ENCODE measurements at regions not wholly inside any gene's neighbourhood (a gene's known extent, or its start where the extent isn't known, plus 50 kb on each side); places are given as distances from the start of the nearest gene placed in this dataset.

DNA sequence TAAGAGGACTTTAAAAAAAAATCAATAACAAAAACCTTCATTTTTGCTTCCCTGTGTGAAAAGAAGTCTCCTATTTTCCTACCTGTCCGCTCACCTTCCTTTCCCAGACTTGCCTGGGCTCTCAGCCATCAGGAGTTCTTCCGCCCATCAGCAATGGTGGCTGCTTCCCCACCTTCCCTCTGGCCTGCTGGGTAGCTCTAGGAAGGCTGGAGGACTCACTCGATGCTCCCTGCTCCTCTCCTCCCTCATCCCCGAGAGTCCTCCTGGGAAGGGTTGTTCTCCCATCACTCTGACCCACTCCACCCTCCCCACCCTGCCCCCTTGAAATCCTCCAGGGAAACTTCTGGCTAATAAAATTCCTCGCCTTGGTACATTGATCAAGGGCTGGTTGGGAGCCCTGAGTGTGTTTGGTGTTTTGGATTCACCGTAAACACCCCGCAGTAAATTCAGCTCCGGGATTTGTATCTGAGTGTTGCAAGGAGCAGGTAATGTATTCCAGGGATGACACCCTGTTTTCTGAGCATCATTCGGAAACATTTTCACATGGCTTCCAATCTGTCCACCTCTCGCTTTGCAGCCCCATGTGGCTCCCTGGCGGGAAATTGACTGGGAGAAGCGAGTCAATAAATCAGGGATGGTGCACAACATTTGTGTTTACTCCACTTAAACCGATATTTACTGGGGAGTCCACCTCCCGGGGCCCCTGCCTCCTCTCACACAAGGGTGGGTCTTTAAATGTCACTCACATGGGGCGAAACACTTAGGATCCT is 126.4 kb upstream of the SDK1 start:
- no peaks in the 10 kb centered on the region for H3F3A ChIP-seq (ENCODE audit: control insufficient read depth, insufficient read depth)
- H3K36me3 ChIP-seq (ENCODE audit: control insufficient read depth, low read length): no peaks in the 10 kb centered on the region
- no peak overlapping the region for H3K4me2 ChIP-seq (ENCODE audit: low read length)
- H3K27me3 ChIP-seq (ENCODE audit: control insufficient read depth, low read length): peaks cover 9% of the 10 kb centered on the region; the same call in 1 of the 2 replicates
- H3K4me3 ChIP-seq (ENCODE audit: low read length): no peak overlapping the region
- TF ChIP-seq, protein P1, sequence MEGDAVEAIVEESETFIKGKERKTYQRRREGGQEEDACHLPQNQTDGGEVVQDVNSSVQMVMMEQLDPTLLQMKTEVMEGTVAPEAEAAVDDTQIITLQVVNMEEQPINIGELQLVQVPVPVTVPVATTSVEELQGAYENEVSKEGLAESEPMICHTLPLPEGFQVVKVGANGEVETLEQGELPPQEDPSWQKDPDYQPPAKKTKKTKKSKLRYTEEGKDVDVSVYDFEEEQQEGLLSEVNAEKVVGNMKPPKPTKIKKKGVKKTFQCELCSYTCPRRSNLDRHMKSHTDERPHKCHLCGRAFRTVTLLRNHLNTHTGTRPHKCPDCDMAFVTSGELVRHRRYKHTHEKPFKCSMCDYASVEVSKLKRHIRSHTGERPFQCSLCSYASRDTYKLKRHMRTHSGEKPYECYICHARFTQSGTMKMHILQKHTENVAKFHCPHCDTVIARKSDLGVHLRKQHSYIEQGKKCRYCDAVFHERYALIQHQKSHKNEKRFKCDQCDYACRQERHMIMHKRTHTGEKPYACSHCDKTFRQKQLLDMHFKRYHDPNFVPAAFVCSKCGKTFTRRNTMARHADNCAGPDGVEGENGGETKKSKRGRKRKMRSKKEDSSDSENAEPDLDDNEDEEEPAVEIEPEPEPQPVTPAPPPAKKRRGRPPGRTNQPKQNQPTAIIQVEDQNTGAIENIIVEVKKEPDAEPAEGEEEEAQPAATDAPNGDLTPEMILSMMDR (IDR thresholded peaks at IDR 0.05; ENCODE audit: low read depth, low read length, poor library complexity, severe bottlenecking): no peak
- TF ChIP-seq EZH2phosphoT487 (IDR thresholded peaks at IDR 0.05; ENCODE audit: borderline replicate concordance, low read length): no peak
- H3K9me2 ChIP-seq (replicated peaks; ENCODE audit: control insufficient read depth, low read length): no peaks in the 10 kb centered on the region
- no peaks in the 10 kb centered on the region for H3K79me2 ChIP-seq (ENCODE audit: control insufficient read depth, low read length)
- peaks cover 7% of the 10 kb centered on the region for H3K4me1 ChIP-seq (ENCODE audit: control insufficient read depth, low read length)
- H3K27ac ChIP-seq (ENCODE audit: low read depth, low read length): no peak overlapping the region
- H3K9me3 ChIP-seq (ENCODE audit: control insufficient read depth, insufficient read depth, low read length): peaks cover 4% of the 10 kb centered on the region; the same call in 1 of the 2 replicates
- H4K20me1 ChIP-seq (ENCODE audit: control insufficient read depth, insufficient read depth, low read depth, low read length): no peaks in the 10 kb centered on the region

DNA sequence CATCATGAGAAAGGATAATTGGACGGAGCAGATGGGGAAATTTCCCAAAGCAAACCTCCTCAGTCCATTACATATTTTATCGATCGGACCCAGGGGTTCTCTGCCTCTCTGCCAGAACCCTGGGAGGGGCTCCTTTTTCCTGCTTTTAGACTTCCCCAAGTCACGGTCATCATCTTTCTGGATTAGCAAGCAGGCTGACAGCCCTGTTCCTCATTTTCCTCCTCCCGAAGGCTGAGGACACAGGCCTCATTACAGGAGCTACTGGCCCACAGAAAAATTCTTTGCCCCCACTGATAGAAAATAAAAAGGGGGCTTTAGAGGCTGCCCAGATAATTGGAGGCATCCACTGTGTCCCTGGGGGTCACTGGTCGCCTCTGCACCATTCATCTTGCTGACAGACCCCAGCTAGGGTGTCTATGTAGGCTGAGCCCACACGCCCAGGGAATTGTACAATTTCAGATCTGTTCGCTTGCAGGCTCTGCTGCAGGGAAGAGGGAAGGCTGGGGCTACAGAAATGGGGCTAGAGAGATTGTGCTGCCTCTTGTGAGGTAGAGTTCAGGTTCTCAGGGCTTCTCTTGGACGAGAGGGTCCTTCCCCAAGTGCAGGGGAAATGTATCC is 125.7 kb upstream of the SDK1 start:
- Histone ChIP-seq H3K36me3 (ENCODE audit: control insufficient read depth, low read length) (no peaks in the 10 kb centered on the region), H3K9me2 (replicated peaks; ENCODE audit: control insufficient read depth, low read length) (no peaks in the 10 kb centered on the region), H3K27me3 (ENCODE audit: control insufficient read depth, low read length) (peaks cover 9% of the 10 kb centered on the region; the same call in 1 of the 2 replicates), H3F3A (ENCODE audit: control insufficient read depth, insufficient read depth) (no peaks in the 10 kb centered on the region), H3K4me1 (ENCODE audit: control insufficient read depth, low read length) (peaks cover 7% of the 10 kb centered on the region), H3K9me3 (ENCODE audit: control insufficient read depth, insufficient read depth, low read length) (peaks cover 4% of the 10 kb centered on the region; the same call in 1 of the 2 replicates), H3K79me2 (ENCODE audit: control insufficient read depth, low read length) (no peaks in the 10 kb centered on the region), H3K4me2 (ENCODE audit: low read length) (no peak overlapping the region), H4K20me1 (ENCODE audit: control insufficient read depth, insufficient read depth, low read depth, low read length) (no peaks in the 10 kb centered on the region), H3K27ac (ENCODE audit: low read depth, low read length) (no peak overlapping the region), H3K4me3 (ENCODE audit: low read length) (no peak overlapping the region)
- TF ChIP-seq, protein P1 (IDR thresholded peaks at IDR 0.05; ENCODE audit: low read depth, low read length, poor library complexity, severe bottlenecking): no peak
- no peak for TF ChIP-seq EZH2phosphoT487 (IDR thresholded peaks at IDR 0.05; ENCODE audit: borderline replicate concordance, low read length)

DNA sequence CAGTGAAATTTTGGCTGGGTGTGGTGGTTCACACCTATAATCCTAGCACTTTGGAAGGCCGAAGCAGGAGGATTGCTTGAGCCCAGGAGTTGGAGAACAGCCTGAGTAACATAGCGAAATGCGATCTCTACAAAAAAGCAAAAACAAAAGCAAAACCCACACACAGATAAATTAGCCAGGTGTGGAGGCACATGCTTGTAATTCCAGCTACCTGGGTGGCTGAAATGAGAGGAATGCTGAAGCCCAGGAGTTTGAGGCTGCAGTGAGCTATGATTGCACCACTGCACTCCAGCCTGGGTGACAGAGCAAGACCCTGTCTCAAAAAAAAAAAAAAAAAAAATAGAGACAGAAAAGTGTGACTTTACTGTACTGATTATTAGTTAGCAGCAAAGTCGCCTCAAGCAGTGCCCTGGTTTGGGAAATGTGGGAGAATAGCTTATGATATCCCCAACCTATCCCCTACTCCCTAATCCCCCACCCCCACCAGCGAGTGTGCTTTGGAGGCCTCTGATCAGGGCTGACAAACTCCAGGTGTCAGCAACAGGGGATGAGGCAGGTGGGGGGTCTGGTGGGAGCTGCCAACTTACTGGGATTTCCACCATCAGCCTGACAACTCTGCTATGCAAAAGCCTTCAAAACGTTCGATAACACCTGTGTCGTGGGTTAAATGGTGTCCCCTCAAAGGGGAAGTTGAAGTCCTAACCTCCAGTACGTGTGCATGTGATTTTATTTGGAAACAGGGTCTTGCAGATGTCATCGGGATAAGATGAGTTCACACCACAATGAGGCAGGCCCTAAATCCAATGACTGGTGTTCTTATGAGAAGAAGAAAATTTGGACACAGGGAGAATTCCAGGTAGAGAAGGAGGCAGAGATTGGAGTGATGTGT is 124.7 kb upstream of the SDK1 start:
- H3K9me3 ChIP-seq (ENCODE audit: control insufficient read depth, insufficient read depth, low read length): peaks cover 4% of the 10 kb centered on the region; the same call in 1 of the 2 replicates
- no peaks in the 10 kb centered on the region for H3K79me2 ChIP-seq (ENCODE audit: control insufficient read depth, low read length)
- no peaks in the 10 kb centered on the region for H3K9me2 ChIP-seq (replicated peaks; ENCODE audit: control insufficient read depth, low read length)
- H3K36me3 ChIP-seq (ENCODE audit: control insufficient read depth, low read length): no peaks in the 10 kb centered on the region
- TF ChIP-seq EZH2phosphoT487 (IDR thresholded peaks at IDR 0.05; ENCODE audit: borderline replicate concordance, low read length): no peak
- TF ChIP-seq, protein P1 (IDR thresholded peaks at IDR 0.05; ENCODE audit: low read depth, low read length, poor library complexity, severe bottlenecking): no peak
- no peaks in the 10 kb centered on the region for H4K20me1 ChIP-seq (ENCODE audit: control insufficient read depth, insufficient read depth, low read depth, low read length)
- H3K4me1 ChIP-seq (ENCODE audit: control insufficient read depth, low read length): peaks cover 7% of the 10 kb centered on the region
- H3K4me3 ChIP-seq (ENCODE audit: low read length): no peak overlapping the region
- H3K4me2 ChIP-seq (ENCODE audit: low read length): no peak overlapping the region
- no peak overlapping the region for H3K27ac ChIP-seq (ENCODE audit: low read depth, low read length)
- H3K27me3 ChIP-seq (ENCODE audit: control insufficient read depth, low read length): peaks cover 9% of the 10 kb centered on the region; the same call in 1 of the 2 replicates
- H3F3A ChIP-seq (ENCODE audit: control insufficient read depth, insufficient read depth): no peaks in the 10 kb centered on the region
